NOMO-1 (cell line): ENCODE measurements at regions not wholly inside any gene's neighbourhood (a gene's known extent, or its start where the extent isn't known, plus 50 kb on each side); places are given as distances from the start of the nearest gene placed in this dataset.

Experiments
- DNase-seq, 2 experiments: peaks; one replicate each; lab custom pipeline; 2025; ENCODE audit not compliant: unreplicated experiment in 2 of 2; lab: John Stamatoyannopoulos, UW

GRCh38 chr9:96183751-96184150 is 118.2 kb downstream of the HSD17B3 start:
- no peak for DNase-seq

- DNase-seq: no peak
Measured at GRCh38 chr9:96178153-96178552, 123.8 kb downstream of the HSD17B3 start.

- no peak for DNase-seq
Measured at GRCh38 chr9:96177719-96178028, 124.3 kb downstream of the HSD17B3 start.

- DNase-seq: no peak
Measured at GRCh38 chr9:96177005-96177718, 124.8 kb downstream of the HSD17B3 start.

GRCh38 chr9:96175796-96176195 is 126.2 kb downstream of the HSD17B3 start:
- no peak for DNase-seq

- no peak for DNase-seq
Measured at GRCh38 chr9:96175001-96175400, 127.0 kb downstream of the HSD17B3 start.

- DNase-seq: no peak
Measured at GRCh38 chr9:96174371-96174770, 127.6 kb downstream of the HSD17B3 start.

GRCh38 chr9:96173640-96174039 is 128.3 kb downstream of the HSD17B3 start:
- DNase-seq: no peak

GRCh38 chr9:96172797-96173196 is 129.2 kb downstream of the HSD17B3 start:
- no peak for DNase-seq

GRCh38 chr9:96171728-96172127 is 130.2 kb downstream of the HSD17B3 start:
- no peak for DNase-seq

- no peak for DNase-seq
Measured at GRCh38 chr9:96169901-96170300, 132.1 kb downstream of the HSD17B3 start.

- no peak for DNase-seq
Measured at GRCh38 chr9:96169484-96169883, 132.5 kb downstream of the HSD17B3 start.

- no peak for DNase-seq
Measured at GRCh38 chr9:96168882-96169281, 133.1 kb downstream of the HSD17B3 start.

GRCh38 chr9:96167011-96167410 is 135.0 kb downstream of the HSD17B3 start:
- DNase-seq: no peak

GRCh38 chr9:96164268-96164683 is 137.7 kb downstream of the HSD17B3 start:
- no peak for DNase-seq

GRCh38 chr9:96163712-96164111 is 138.3 kb downstream of the HSD17B3 start:
- peak; percentile 56 to 60 for DNase-seq

- peak in 1 of 2 experiments; percentile 46 for DNase-seq
Measured at GRCh38 chr9:96163161-96163560, 138.8 kb downstream of the HSD17B3 start.

GRCh38 chr9:96161819-96162218 is 140.2 kb downstream of the HSD17B3 start:
- DNase-seq: no peak

GRCh38 chr9:96160866-96161265 is 141.1 kb downstream of the HSD17B3 start:
- DNase-seq: no peak

- DNase-seq: no peak
Measured at GRCh38 chr9:96160168-96160567, 141.8 kb downstream of the HSD17B3 start.

- no peak for DNase-seq
Measured at GRCh38 chr9:96159596-96159995, 142.4 kb downstream of the HSD17B3 start.

GRCh38 chr9:96158909-96159575 is 142.9 kb downstream of the HSD17B3 start:
- peak; percentile 63 to 88 for DNase-seq

GRCh38 chr9:96158147-96158546 is 143.8 kb downstream of the HSD17B3 start:
- DNase-seq: no peak
